DND-41 (cell line): ENCODE measurements at regions not wholly inside any gene's neighbourhood (a gene's known extent, or its start where the extent isn't known, plus 50 kb on each side); places are given as distances from the start of the nearest gene placed in this dataset.

ENCODE experiments used
- ATAC-seq: fragments of 200-7000 bp; cut with Tn5 transposase; 3 replicates; pipeline ENCODE4 v1.9.1; 2021; ENCODE audit warnings: low read depth; ENCODE audit not compliant: insufficient read depth
- DNase-seq: peaks from one replicate; pipeline ENCODE4 v3.0.0-alpha.2; 2020
- H2AFZ ChIP-seq: 2 replicates; pipeline ENCODE4 v1.6.0; 2012; ENCODE audit warnings: low read depth, low read length
- H3K27ac ChIP-seq: 2 replicates; pipeline ENCODE4 v1.5.1; 2012; ENCODE audit warnings: low read length, inconsistent platforms
- H3K27me3 ChIP-seq: fragments of 200-600 bp; sonication (generic); 2 replicates; pipeline ENCODE4 v1.6.0; 2012; ENCODE audit warnings: low read length, mild to moderate bottlenecking, inconsistent platforms; ENCODE audit not compliant: insufficient read depth, poor library complexity
- H3K36me3 ChIP-seq: 2 replicates; pipeline ENCODE4 v1.5.1; 2012; ENCODE audit warnings: low read length, inconsistent platforms; ENCODE audit not compliant: insufficient read depth
- H3K4me1 ChIP-seq: 2 replicates; pipeline ENCODE4 v1.5.1; 2012; ENCODE audit warnings: mild to moderate bottlenecking, low read length; ENCODE audit not compliant: insufficient read depth
- H3K4me2 ChIP-seq: 2 replicates; pipeline ENCODE4 v1.6.0; 2012; ENCODE audit warnings: mild to moderate bottlenecking, moderate library complexity, low read length, inconsistent platforms; ENCODE audit not compliant: insufficient read depth
- H3K4me3 ChIP-seq, 2 experiments: fragments of 200-600 bp in 1 of 2; shearing (Covaris generic) in 1 of 2; 2 replicates each; pipeline ENCODE4 v1.5.1; 2012 to 2016; ENCODE audit warnings: inconsistent platforms in 2 of 2, low read length in 2 of 2, mild to moderate bottlenecking in 2 of 2, low read depth in 1 of 2, moderate library complexity in 1 of 2
- H3K79me2 ChIP-seq: 2 replicates; pipeline ENCODE4 v1.6.0; 2012; ENCODE audit warnings: low read length, inconsistent platforms; ENCODE audit not compliant: insufficient read depth
- H3K9ac ChIP-seq: 2 replicates; pipeline ENCODE4 v1.6.0; 2012; ENCODE audit warnings: low read depth, mild to moderate bottlenecking, inconsistent platforms, low read length, moderate library complexity
- H3K9me3 ChIP-seq: 2 replicates; pipeline ENCODE4 v1.5.1; 2012; ENCODE audit warnings: low read length, moderate library complexity, mild to moderate bottlenecking, inconsistent platforms; ENCODE audit not compliant: insufficient read depth, severe bottlenecking
- H4K20me1 ChIP-seq: 2 replicates; pipeline ENCODE4 v1.6.0; 2012; ENCODE audit warnings: low read length; ENCODE audit not compliant: insufficient read depth
- CTCF ChIP-seq: IDR thresholded peaks from 2 replicates; pipeline ENCODE4 v1.5.1; 2012; ENCODE audit warnings: borderline replicate concordance, low read length, moderate library complexity, mild to moderate bottlenecking; ENCODE audit not compliant: poor library complexity, severe bottlenecking; ENCODE audit errors: extremely low read depth
- EZH2 ChIP-seq: IDR thresholded peaks from 3 replicates; pipeline ENCODE4 v1.6.1; 2012; ENCODE audit warnings: borderline replicate concordance, low read depth, mild to moderate bottlenecking, moderate library complexity, low read length, inconsistent platforms; ENCODE audit not compliant: severe bottlenecking

GRCh38 chr16:55152875-55153390, 171.1 kb upstream of the IRX6 start:
- H3K9me3 ChIP-seq, result peaks cover 2% of the 10 kb centered on the region
- H3K9ac ChIP-seq, result no peak overlapping the region
- H3K27ac ChIP-seq, result no peak overlapping the region
- DNase-seq (no peak), ATAC-seq (no peak)
- no peak overlapping the region for H3K4me2 ChIP-seq
- H3K4me1 ChIP-seq, result peaks cover 15% of the 10 kb centered on the region
- H3K36me3 ChIP-seq, result no peaks in the 10 kb centered on the region
- H4K20me1 ChIP-seq, result no peaks in the 10 kb centered on the region
- no peak for TF ChIP-seq CTCF
- TF ChIP-seq EZH2, result no peak
- no peak overlapping the region for H3K4me3 ChIP-seq
- no peaks in the 10 kb centered on the region for H3K27me3 ChIP-seq
- no peak overlapping the region for H2AFZ ChIP-seq
- no peaks in the 10 kb centered on the region for H3K79me2 ChIP-seq

DNA sequence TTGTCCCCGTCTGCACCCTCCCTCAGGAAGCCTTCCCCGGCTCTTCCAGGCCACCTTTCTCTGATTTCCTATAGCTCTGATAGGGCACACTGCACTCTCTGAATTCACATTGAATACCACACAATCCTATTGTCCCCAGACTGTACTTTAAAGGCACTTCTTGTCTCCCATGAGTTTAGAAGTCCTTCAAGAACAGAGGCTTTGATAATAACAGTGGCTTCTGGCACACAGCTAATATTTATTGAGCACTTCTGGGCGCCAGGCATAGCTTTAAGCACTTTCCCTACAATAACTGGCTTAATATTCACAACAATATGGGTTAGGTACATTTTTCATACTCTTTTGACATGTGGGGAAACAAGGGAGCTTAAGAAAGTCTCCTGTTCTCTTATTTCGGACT, 169.7 kb upstream of the IRX6 start:
- H3K36me3 ChIP-seq, result no peaks in the 10 kb centered on the region
- no peak overlapping the region for H3K4me2 ChIP-seq
- H3K79me2 ChIP-seq, result no peaks in the 10 kb centered on the region
- no peak overlapping the region for H3K27ac ChIP-seq
- no peak for DNase-seq
- no peaks in the 10 kb centered on the region for H3K9me3 ChIP-seq
- H3K4me3 ChIP-seq, result no peak overlapping the region
- H3K27me3 ChIP-seq, result no peaks in the 10 kb centered on the region
- no peak overlapping the region for H3K9ac ChIP-seq
- ATAC-seq, result no peak
- no peaks in the 10 kb centered on the region for H4K20me1 ChIP-seq
- TF ChIP-seq EZH2, result no peak
- no peak for TF ChIP-seq CTCF
- H2AFZ ChIP-seq, result no peak overlapping the region
- H3K4me1 ChIP-seq, result peaks cover 11% of the 10 kb centered on the region

- Histone ChIP-seq H4K20me1 (no peaks in the 10 kb centered on the region), H3K4me2 (no peak overlapping the region), H3K79me2 (no peaks in the 10 kb centered on the region), H3K27me3 (no peaks in the 10 kb centered on the region), H3K4me3 (no peak overlapping the region), H3K27ac (no peak overlapping the region), H3K9me3 (no peaks in the 10 kb centered on the region), H3K4me1 (peaks cover 11% of the 10 kb centered on the region), H3K9ac (no peak overlapping the region), H2AFZ (no peak overlapping the region), H3K36me3 (no peaks in the 10 kb centered on the region)
- DNase-seq, result no peak
- TF ChIP-seq CTCF (no peak), EZH2 (no peak)
- no peak for ATAC-seq
Observed at GRCh38 chr16:55154956-55155355, 169.0 kb upstream of the IRX6 start.

DNA sequence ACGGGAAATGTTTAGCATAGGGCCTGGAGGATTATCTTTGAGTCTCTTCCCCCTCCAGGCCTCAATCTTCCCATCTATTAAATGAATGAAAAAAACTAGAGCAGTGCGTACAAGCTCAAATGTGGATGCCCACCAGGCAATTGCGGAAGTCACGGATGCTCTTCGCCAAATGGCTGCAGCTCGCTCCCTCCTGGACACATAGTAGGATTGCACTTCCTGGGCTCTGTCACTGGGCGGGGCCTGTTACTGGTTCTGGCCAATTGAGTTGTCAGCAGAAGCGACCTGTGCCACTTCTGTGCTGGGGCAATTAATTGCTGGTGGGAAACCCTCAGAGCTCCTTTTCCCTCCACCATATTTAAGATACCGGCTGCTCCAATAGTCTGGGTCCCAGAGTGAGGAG, 168.2 kb upstream of the IRX6 start:
- no peak overlapping the region for H2AFZ ChIP-seq
- DNase-seq (no peak), ATAC-seq (no peak)
- no peak overlapping the region for H3K4me2 ChIP-seq
- H3K27me3 ChIP-seq, result no peaks in the 10 kb centered on the region
- TF ChIP-seq CTCF, result peak; percentile 15
- no peak for TF ChIP-seq EZH2
- no peak overlapping the region for H3K9ac ChIP-seq
- peaks cover 10% of the 10 kb centered on the region for H3K4me1 ChIP-seq
- no peaks in the 10 kb centered on the region for H3K36me3 ChIP-seq
- H3K27ac ChIP-seq, result no peak overlapping the region
- no peak overlapping the region for H3K4me3 ChIP-seq
- H4K20me1 ChIP-seq, result no peaks in the 10 kb centered on the region
- H3K79me2 ChIP-seq, result no peaks in the 10 kb centered on the region
- H3K9me3 ChIP-seq, result no peaks in the 10 kb centered on the region
